ENCODE measurements at regions not wholly inside any gene's neighbourhood (a gene's known extent, or its start where the extent isn't known, plus 50 kb on each side); places are given as distances from the start of the nearest gene placed in this dataset.

GRCh38 chr1:87744056-87744455 lies 415.4 kb downstream of the LMO4 start:
- TF ChIP-seq POLR2A (IDR thresholded peaks at IDR 0.05) = no peak
- no peak for TF ChIP-seq CTCF (IDR thresholded peaks at IDR 0.05 in 8 of 11, conservative IDR thresholded peaks at IDR 0.05 in 3 of 11)
